HCT116 (cell line): ENCODE measurements at regions not wholly inside any gene's neighbourhood (a gene's known extent, or its start where the extent isn't known, plus 50 kb on each side); places are given as distances from the start of the nearest gene placed in this dataset.

Source experiments
- ATAC-seq: fragments of 200-7000 bp; cut with Tn5 transposase; 2 replicates; pipeline ENCODE4 v1.9.1; 2020; ENCODE audit warnings: mild to moderate bottlenecking, moderate library complexity
- BruUV-seq: library from RNA; stranded (reverse); fragments of 400-500 nt; replicated peaks from 2 replicates; lab custom pipeline; 2021; lab: Mats Ljungman, UMichigan
- CTCF ChIA-PET: fragments of 300-600 bp; sonication (Branson Sonifier 250); formaldehyde crosslinking; loops from one replicate; lab custom pipeline; 2021; ENCODE audit warnings: antibody characterized with exemption; lab: Charles Lee
- POLR2A ChIA-PET: fragments of 300-600, 350-600 bp; sonication (Branson Sonifier 250); formaldehyde crosslinking; loops from one replicate; lab custom pipeline; 2021; ENCODE audit warnings: antibody characterized with exemption; lab: Charles Lee
- RAD21 ChIA-PET, 2 experiments: fragments of 300-600 bp; sonication (Branson Sonifier 250); formaldehyde crosslinking; loops; one replicate each; lab custom pipeline; 2023; ENCODE audit warnings: low total read pairs in 2 of 2; ENCODE audit not compliant: uncharacterized antibody in 2 of 2, unreplicated experiment in 2 of 2, low non-redundant PET in 1 of 2; lab: Charles Lee
- DNase-seq: peaks from one replicate; pipeline ENCODE4 v3.0.0-alpha.2; 2010; ENCODE audit warnings: low read depth, low spot score
- H2AFZ ChIP-seq: fragments of 200-600 bp; shearing (Covaris generic), sonication (generic); 2 replicates; pipeline ENCODE4 v1.6.1; 2017; ENCODE audit warnings: low read depth, mixed run types, mixed read lengths, antibody characterized with exemption, low read length; ENCODE audit not compliant: poor library complexity, severe bottlenecking
- H3K27ac ChIP-seq: 2 replicates; pipeline ENCODE4 v1.5.1; 2012; ENCODE audit warnings: low read depth, low read length
- H3K27me3 ChIP-seq: fragments of 200-600 bp; sonication (generic); 2 replicates; pipeline ENCODE4 v1.6.1; 2016; ENCODE audit warnings: mixed run types, low read length, mixed read lengths; ENCODE audit not compliant: insufficient read depth
- H3K36me3 ChIP-seq, 2 experiments: fragments of 200-500 bp in 1 of 2; fragments of 200-600 bp in 1 of 2; sonication (Bioruptor generic) in 1 of 2; sonication (generic) in 1 of 2; 2 replicates each; pipeline versions ENCODE4 v1.5.1 to v1.6.1; 2014 to 2016; ENCODE audit warnings: low read length in 2 of 2, inconsistent platforms in 1 of 2, mixed read lengths in 1 of 2, mixed run types in 1 of 2; ENCODE audit not compliant: insufficient read depth in 2 of 2, control insufficient read depth in 1 of 2
- H3K4me1 ChIP-seq, 2 experiments: fragments of 200-600 bp in 1 of 2; sonication (generic) in 1 of 2; 2 replicates each; pipeline versions ENCODE4 v1.5.1 to v1.6.1; 2012 to 2017; ENCODE audit warnings: low read length in 2 of 2, inconsistent platforms in 1 of 2, mild to moderate bottlenecking in 1 of 2, mixed read lengths in 1 of 2, mixed run types in 1 of 2, moderate library complexity in 1 of 2; ENCODE audit not compliant: insufficient read depth in 2 of 2, control insufficient read depth in 1 of 2
- H3K4me2 ChIP-seq: fragments of 200-600 bp; sonication (generic); 2 replicates; pipeline ENCODE4 v1.6.1; 2017; ENCODE audit warnings: mixed run types, low read length, mixed read lengths
- H3K4me3 ChIP-seq, 2 experiments: fragments of 200-600 bp in 1 of 2; sonication (generic) in 1 of 2; replicated peaks in 1 of 2; 2 replicates each; pipeline ENCODE4 v1.5.1; 2011 to 2016; ENCODE audit warnings: low read length in 2 of 2, control low read depth in 1 of 2, low read depth in 1 of 2, mild to moderate bottlenecking in 1 of 2, mixed read lengths in 1 of 2, mixed run types in 1 of 2
- H3K79me2 ChIP-seq: fragments of 200-600 bp; sonication (generic); 2 replicates; pipeline ENCODE4 v1.6.1; 2017; ENCODE audit warnings: mild to moderate bottlenecking, mixed run types, low read length, moderate library complexity, mixed read lengths; ENCODE audit not compliant: insufficient read depth
- H3K9ac ChIP-seq: fragments of 200-600 bp; sonication (generic); 2 replicates; pipeline ENCODE4 v1.6.1; 2016; ENCODE audit warnings: low read length, mixed read lengths
- H3K9me2 ChIP-seq: fragments of 200-600 bp; sonication (generic), shearing (Covaris generic); 2 replicates; pipeline ENCODE4 v1.6.1; 2017; ENCODE audit warnings: mixed run types, mild to moderate bottlenecking, moderate library complexity; ENCODE audit not compliant: insufficient read depth
- H3K9me3 ChIP-seq, 2 experiments: fragments of 200-500 bp in 1 of 2; fragments of 200-600 bp in 1 of 2; sonication (Bioruptor generic) in 1 of 2; sonication (generic) in 1 of 2; 2 replicates each; pipeline ENCODE4 v1.6.1; 2014 to 2017; ENCODE audit warnings: low read length in 2 of 2, mixed read lengths in 2 of 2, inconsistent platforms in 1 of 2, low read depth in 1 of 2, mild to moderate bottlenecking in 1 of 2, mixed run types in 1 of 2, moderate library complexity in 1 of 2; ENCODE audit not compliant: control insufficient read depth in 1 of 2, insufficient read depth in 1 of 2
- H4K20me1 ChIP-seq: fragments of 200-600 bp; sonication (generic), shearing (Covaris generic); 2 replicates; pipeline ENCODE4 v1.6.1; 2017; ENCODE audit warnings: mixed run types, mild to moderate bottlenecking, moderate library complexity; ENCODE audit not compliant: insufficient read depth
- CBX3 ChIP-seq: IDR thresholded peaks from 2 replicates; pipeline ENCODE4 v1.6.1; 2012; ENCODE audit warnings: low read depth
- EGR1 ChIP-seq: IDR thresholded peaks from 2 replicates; pipeline ENCODE4 v1.6.1; 2012; ENCODE audit warnings: low read depth
- ELF1 ChIP-seq: IDR thresholded peaks from 2 replicates; pipeline ENCODE4 v1.6.1; 2012; ENCODE audit warnings: low read depth, borderline replicate concordance
- EZH2 ChIP-seq: fragments of 200-600 bp; sonication (generic); IDR thresholded peaks from 2 replicates; pipeline ENCODE4 v1.6.1; 2017; ENCODE audit warnings: antibody characterized with exemption, mixed run types
- EZH2phosphoT487 ChIP-seq: fragments of 200-600 bp; IDR thresholded peaks from 2 replicates; pipeline ENCODE4 v1.6.1; 2018; ENCODE audit warnings: antibody characterized with exemption, borderline replicate concordance
- FOSL1 ChIP-seq: IDR thresholded peaks from 2 replicates; pipeline ENCODE4 v1.6.1; 2012; ENCODE audit warnings: low read depth
- JUND ChIP-seq: IDR thresholded peaks from 2 replicates; pipeline ENCODE4 v1.6.1; 2012
- POLR2A ChIP-seq: IDR thresholded peaks from 2 replicates; pipeline ENCODE4 v1.7.0; 2011; ENCODE audit warnings: borderline replicate concordance; ENCODE audit not compliant: insufficient read depth, insufficient read length; ENCODE audit errors: extremely low read depth
- POLR2AphosphoS5 ChIP-seq: IDR thresholded peaks from 2 replicates; pipeline ENCODE4 v1.6.1; 2011; ENCODE audit warnings: mild to moderate bottlenecking, low read depth, low read length, moderate library complexity
- RAD21 ChIP-seq: IDR thresholded peaks from 2 replicates; pipeline ENCODE4 v1.6.1; 2012; ENCODE audit warnings: low read depth, mild to moderate bottlenecking
- SIN3A ChIP-seq: IDR thresholded peaks from 2 replicates; pipeline ENCODE4 v1.6.1; 2012; ENCODE audit warnings: low read depth
- SP1 ChIP-seq: IDR thresholded peaks from 2 replicates; pipeline ENCODE4 v1.6.1; 2012; ENCODE audit warnings: low read depth
- SRF ChIP-seq: IDR thresholded peaks from 2 replicates; pipeline ENCODE4 v1.6.1; 2012; ENCODE audit warnings: low read depth
- YY1 ChIP-seq: IDR thresholded peaks from 2 replicates; pipeline ENCODE4 v1.6.1; 2011; ENCODE audit warnings: low read length, low read depth, moderate library complexity, mild to moderate bottlenecking; ENCODE audit not compliant: insufficient replicate concordance; ENCODE audit errors: extremely low read depth
- ZFX ChIP-seq: fragments of 450-650 bp; IDR thresholded peaks from 2 replicates; pipeline ENCODE4 v1.6.1; 2017
- ZNF274 ChIP-seq: fragments of 200-500 bp; sonication (Bioruptor generic); IDR thresholded peaks from 2 replicates; pipeline ENCODE4 v1.6.1; 2014; ENCODE audit warnings: mild to moderate bottlenecking, low read depth, low read length, inconsistent platforms
- intact Hi-C: fragments of 100-400 bp; cut with micrococcal nuclease; formaldehyde crosslinking; loops from 2 replicates; pipeline ENCODE4 v1.10.0; 2022
- TF ChIP-seq, protein P1 (sequence below), 3 experiments: fragments of 200-600 bp in 1 of 3; sonication (generic) in 1 of 3; IDR thresholded peaks in 2 of 3; conservative IDR thresholded peaks in 1 of 3; 2 replicates each; pipeline ENCODE4 v1.5.1; 2012 to 2017; ENCODE audit warnings: low read depth in 2 of 3, low read length in 2 of 3, antibody characterized with exemption in 1 of 3, borderline replicate concordance in 1 of 3, control low read depth in 1 of 3, mild to moderate bottlenecking in 1 of 3, mixed read lengths in 1 of 3, mixed run types in 1 of 3, moderate library complexity in 1 of 3; ENCODE audit not compliant: insufficient read depth in 1 of 3
- TF ChIP-seq, protein P2 (sequence below): IDR thresholded peaks from 2 replicates; pipeline ENCODE4 v1.6.1; 2012; ENCODE audit warnings: low read depth
- TF ChIP-seq, protein P3 (sequence below): IDR thresholded peaks from 2 replicates; pipeline ENCODE4 v1.6.1; 2012
- TF ChIP-seq, protein P4 (sequence below): IDR thresholded peaks from 2 replicates; pipeline ENCODE4 v1.6.1; 2012

DNA sequence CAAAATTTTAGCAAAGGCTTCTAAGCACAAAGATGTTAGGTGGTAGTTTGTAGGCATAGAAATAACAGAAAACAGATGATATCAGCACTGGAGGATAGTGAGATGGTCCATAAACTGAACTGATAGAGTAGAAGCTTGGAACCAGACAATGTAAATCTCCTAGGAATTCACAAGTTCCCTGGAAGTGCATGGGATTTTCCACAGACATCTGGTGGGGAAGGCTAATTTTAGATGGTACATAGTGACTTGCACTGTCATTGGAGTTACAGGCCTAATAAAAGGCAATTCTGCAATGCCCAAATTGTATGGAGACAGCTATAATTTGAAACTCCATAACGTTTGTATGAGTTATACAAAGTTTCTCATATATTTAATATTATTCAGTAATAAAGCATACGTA, 653.0 kb upstream of the MEF2C start:
- ATAC-seq (no peak), DNase-seq (no peak)
- no TSS peak for BruUV-seq
- Histone ChIP-seq H3K27ac (no peak overlapping the region), H3K4me1 (no peaks in the 10 kb centered on the region), H3K27me3 (no peaks in the 10 kb centered on the region), H3K79me2 (no peaks in the 10 kb centered on the region), H3K9me3 (no peaks in the 10 kb centered on the region), H3K4me2 (no peak overlapping the region), H3K36me3 (no peaks in the 10 kb centered on the region), H3K9me2 (no peaks in the 10 kb centered on the region), H2AFZ (no peak overlapping the region), H3K4me3 (no peak overlapping the region), H4K20me1 (no peaks in the 10 kb centered on the region), H3K9ac (no peak overlapping the region)
- RAD21 ChIA-PET, result no interaction called here
- TF ChIP-seq FOSL1 (no peak), ELF1 (no peak), EZH2phosphoT487 (no peak), POLR2A (no peak), CBX3 (no peak), SRF (no peak), YY1 (no peak), EGR1 (no peak), RAD21 (no peak), EZH2 (no peak), ZNF274 (no peak), JUND (no peak), SP1 (no peak), SIN3A (no peak), POLR2AphosphoS5 (no peak), ZFX (no peak)
- TF ChIP-seq, protein P1, sequence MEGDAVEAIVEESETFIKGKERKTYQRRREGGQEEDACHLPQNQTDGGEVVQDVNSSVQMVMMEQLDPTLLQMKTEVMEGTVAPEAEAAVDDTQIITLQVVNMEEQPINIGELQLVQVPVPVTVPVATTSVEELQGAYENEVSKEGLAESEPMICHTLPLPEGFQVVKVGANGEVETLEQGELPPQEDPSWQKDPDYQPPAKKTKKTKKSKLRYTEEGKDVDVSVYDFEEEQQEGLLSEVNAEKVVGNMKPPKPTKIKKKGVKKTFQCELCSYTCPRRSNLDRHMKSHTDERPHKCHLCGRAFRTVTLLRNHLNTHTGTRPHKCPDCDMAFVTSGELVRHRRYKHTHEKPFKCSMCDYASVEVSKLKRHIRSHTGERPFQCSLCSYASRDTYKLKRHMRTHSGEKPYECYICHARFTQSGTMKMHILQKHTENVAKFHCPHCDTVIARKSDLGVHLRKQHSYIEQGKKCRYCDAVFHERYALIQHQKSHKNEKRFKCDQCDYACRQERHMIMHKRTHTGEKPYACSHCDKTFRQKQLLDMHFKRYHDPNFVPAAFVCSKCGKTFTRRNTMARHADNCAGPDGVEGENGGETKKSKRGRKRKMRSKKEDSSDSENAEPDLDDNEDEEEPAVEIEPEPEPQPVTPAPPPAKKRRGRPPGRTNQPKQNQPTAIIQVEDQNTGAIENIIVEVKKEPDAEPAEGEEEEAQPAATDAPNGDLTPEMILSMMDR (IDR thresholded peaks at IDR 0.05 in 2 of 3, conservative IDR thresholded peaks at IDR 0.05 in 1 of 3; ENCODE audit: borderline replicate concordance in 1 of 3, insufficient read depth in 1 of 3, low read depth in 2 of 3, low read length in 2 of 3), result no peak
- TF ChIP-seq, protein P2, sequence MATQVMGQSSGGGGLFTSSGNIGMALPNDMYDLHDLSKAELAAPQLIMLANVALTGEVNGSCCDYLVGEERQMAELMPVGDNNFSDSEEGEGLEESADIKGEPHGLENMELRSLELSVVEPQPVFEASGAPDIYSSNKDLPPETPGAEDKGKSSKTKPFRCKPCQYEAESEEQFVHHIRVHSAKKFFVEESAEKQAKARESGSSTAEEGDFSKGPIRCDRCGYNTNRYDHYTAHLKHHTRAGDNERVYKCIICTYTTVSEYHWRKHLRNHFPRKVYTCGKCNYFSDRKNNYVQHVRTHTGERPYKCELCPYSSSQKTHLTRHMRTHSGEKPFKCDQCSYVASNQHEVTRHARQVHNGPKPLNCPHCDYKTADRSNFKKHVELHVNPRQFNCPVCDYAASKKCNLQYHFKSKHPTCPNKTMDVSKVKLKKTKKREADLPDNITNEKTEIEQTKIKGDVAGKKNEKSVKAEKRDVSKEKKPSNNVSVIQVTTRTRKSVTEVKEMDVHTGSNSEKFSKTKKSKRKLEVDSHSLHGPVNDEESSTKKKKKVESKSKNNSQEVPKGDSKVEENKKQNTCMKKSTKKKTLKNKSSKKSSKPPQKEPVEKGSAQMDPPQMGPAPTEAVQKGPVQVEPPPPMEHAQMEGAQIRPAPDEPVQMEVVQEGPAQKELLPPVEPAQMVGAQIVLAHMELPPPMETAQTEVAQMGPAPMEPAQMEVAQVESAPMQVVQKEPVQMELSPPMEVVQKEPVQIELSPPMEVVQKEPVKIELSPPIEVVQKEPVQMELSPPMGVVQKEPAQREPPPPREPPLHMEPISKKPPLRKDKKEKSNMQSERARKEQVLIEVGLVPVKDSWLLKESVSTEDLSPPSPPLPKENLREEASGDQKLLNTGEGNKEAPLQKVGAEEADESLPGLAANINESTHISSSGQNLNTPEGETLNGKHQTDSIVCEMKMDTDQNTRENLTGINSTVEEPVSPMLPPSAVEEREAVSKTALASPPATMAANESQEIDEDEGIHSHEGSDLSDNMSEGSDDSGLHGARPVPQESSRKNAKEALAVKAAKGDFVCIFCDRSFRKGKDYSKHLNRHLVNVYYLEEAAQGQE, result no peak
- TF ChIP-seq, protein P3, sequence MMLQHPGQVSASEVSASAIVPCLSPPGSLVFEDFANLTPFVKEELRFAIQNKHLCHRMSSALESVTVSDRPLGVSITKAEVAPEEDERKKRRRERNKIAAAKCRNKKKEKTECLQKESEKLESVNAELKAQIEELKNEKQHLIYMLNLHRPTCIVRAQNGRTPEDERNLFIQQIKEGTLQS, result no peak
- TF ChIP-seq, protein P4, sequence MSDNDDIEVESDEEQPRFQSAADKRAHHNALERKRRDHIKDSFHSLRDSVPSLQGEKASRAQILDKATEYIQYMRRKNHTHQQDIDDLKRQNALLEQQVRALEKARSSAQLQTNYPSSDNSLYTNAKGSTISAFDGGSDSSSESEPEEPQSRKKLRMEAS, result no peak
- POLR2A ChIA-PET, result no interaction called here
- CTCF ChIA-PET, result no interaction called here
- intact Hi-C loops, result no loop called here
